ENCODE measurements at regions not wholly inside any gene's neighbourhood (a gene's known extent, or its start where the extent isn't known, plus 50 kb on each side); places are given as distances from the start of the nearest gene placed in this dataset.

DNA sequence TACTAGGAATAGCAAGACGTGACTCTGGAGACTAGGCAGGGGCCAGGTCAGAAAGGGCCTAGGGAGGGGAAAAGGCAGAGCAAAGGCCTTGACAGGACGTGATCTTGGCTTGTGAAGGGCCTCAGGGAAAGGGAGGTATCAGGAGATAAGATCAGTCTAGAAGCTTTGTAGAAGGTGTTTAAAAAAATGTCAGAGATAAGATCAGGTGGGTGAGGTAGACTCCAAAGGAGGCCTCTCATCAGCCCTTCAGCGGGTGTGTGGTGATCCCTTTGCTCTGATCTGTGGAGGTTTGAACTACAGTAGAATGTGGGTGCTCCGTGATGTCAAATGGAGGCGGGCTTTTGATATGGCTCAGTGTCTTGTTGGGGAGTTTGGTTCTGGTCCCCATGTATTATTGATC is 78.8 kb upstream of the PRPS1 start:
- Histone ChIP-seq H3K36me3 (no peaks in the 10 kb centered on the region), H3K4me3 (no peak overlapping the region), H3K9me3 (replicated peaks in 1 of 11) (no peaks in the 10 kb centered on the region), H3K4me2 (no peak overlapping the region), H3K27ac (no peak overlapping the region), H3K9ac (no peak overlapping the region), H4K20me1 (peaks cover 0 to 9% (median 0%) of the 10 kb centered on the region in 11 experiments; a peak in 2 of 22 replicates), H3K27me3 (peaks cover 88 to 100% (median 97%) of the 10 kb centered on the region in 11 experiments), H3K4me1 (peaks cover 0 to 10% (median 5%) of the 10 kb centered on the region in 10 experiments; a peak in 3 of 20 replicates)
- TF ChIP-seq Cebpa-rat (IDR thresholded peaks at IDR 0.05) = no peak

DNA sequence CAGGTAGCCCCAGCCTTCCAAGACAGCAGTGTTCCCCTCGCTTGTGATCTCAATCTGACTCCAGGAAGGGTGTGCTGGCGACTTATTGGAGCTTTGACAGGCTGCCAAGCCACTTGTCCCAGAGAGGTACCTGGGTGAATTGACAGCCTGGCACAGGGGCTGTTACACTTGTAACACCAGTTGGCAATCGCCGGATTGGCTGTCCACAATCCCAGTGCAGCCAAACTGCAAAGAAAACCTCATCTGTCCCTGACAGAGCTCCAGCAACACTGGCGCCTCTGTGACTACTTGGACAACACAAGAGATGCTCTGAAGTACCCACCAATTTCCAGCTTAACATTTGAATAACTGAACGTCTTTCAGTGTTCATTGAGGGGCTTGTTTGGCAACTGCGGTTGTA is 76.8 kb upstream of the PRPS1 start:
- Histone ChIP-seq H3K36me3 (no peaks in the 10 kb centered on the region), H3K27me3 (peaks cover 97 to 100% (median 100%) of the 10 kb centered on the region in 11 experiments), H3K27ac (no peak overlapping the region), H4K20me1 (peaks cover 0 to 9% (median 0%) of the 10 kb centered on the region in 11 experiments; a peak in 3 of 22 replicates), H3K4me2 (no peak overlapping the region), H3K9ac (no peak overlapping the region), H3K4me3 (no peak overlapping the region), H3K4me1 (0 out of 20 replicates have a peak, but pooled peaks cover 0 to under 1% (median 0%) of the 10 kb centered on the region in 10 experiments), H3K9me3 (replicated peaks in 1 of 11) (no peaks in the 10 kb centered on the region)
- TF ChIP-seq Cebpa-rat (IDR thresholded peaks at IDR 0.05) = no peak

DNA sequence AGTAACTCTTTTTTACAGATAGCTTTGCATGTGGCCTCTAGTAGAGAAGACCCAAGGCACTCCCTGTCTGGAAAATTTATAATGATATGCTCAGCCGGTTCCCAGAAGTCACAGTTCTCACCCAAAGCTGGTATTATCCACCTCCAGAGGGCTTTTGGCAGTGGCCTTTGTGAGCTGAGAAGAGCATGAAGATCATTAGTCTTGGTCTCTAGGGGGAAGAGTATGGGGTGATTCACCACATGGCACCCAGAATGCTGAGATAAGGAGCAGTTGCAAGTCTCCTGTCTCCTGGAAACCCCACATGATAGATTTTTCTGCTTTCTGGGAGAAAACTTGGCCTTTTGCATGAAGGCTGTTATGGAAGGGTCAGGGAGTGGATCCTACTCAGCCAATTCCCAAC is 75.4 kb upstream of the PRPS1 start:
- H3K4me3 ChIP-seq = no peak overlapping the region
- H3K27me3 ChIP-seq = peaks cover 85 to 98% (median 97%) of the 10 kb centered on the region in 11 experiments
- H4K20me1 ChIP-seq = peaks cover 0 to 9% (median 0%) of the 10 kb centered on the region in 11 experiments; a peak in 2 of 22 replicates
- no peaks in the 10 kb centered on the region for H3K4me1 ChIP-seq
- no peak overlapping the region for H3K27ac ChIP-seq
- H3K9me3 ChIP-seq (replicated peaks in 1 of 11) = no peaks in the 10 kb centered on the region
- H3K9ac ChIP-seq = no peak overlapping the region
- no peak overlapping the region for H3K4me2 ChIP-seq
- TF ChIP-seq Cebpa-rat (IDR thresholded peaks at IDR 0.05) = no peak
- no peaks in the 10 kb centered on the region for H3K36me3 ChIP-seq

DNA sequence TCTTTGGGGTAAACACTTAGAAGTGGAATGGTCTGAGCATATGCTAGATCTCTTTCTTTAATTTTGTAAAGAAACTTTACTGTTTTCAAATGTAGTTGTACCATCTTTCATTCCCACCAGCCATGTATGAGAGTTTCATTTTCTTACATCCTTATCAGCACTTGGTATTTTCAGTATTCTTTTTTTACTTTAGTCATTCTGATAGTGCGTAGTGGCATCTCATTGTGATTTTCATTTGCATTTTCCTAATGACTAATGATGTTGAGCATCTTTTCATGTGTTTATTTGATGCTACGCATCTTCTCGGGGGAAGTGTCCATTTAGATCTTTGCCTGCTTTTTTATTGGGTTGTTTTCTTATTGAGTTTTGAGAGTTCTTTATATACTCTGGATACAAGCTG is 71.3 kb upstream of the PRPS1 start:
- H3K36me3 ChIP-seq = no peaks in the 10 kb centered on the region
- H3K27ac ChIP-seq = no peak overlapping the region
- no peak overlapping the region for H3K4me3 ChIP-seq
- no peaks in the 10 kb centered on the region for H3K4me1 ChIP-seq
- no peaks in the 10 kb centered on the region for H3K9me3 ChIP-seq (replicated peaks in 1 of 11)
- no peak overlapping the region for H3K4me2 ChIP-seq
- H4K20me1 ChIP-seq = peaks cover 0 to 5% (median 0%) of the 10 kb centered on the region in 11 experiments; a peak in 2 of 22 replicates
- TF ChIP-seq Cebpa-rat (IDR thresholded peaks at IDR 0.05) = no peak
- H3K9ac ChIP-seq = no peak overlapping the region
- peaks cover 78 to 98% (median 95%) of the 10 kb centered on the region in 11 experiments for H3K27me3 ChIP-seq

DNA sequence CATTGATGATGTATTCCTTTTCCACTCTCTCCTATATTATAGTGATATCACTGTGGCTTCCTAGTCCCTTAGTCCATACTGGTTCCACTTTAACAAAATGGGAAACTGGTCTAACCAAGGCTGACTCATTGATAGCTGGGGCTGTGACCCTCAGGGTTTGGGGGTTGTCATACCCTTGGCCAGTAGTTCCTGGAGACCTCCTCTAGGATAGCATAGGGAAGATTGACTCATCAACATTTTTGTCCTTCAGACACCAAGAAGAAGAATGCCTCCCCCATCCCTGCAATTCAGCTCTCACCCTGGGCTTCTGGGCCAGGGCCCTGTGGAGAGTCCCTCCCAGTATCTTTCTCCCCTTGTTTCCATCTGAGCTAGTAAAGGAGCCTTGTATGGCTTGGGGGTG is 68.8 kb upstream of the PRPS1 start:
- peaks cover 78 to 98% (median 95%) of the 10 kb centered on the region in 11 experiments for H3K27me3 ChIP-seq
- H3K9me3 ChIP-seq (replicated peaks in 1 of 11) = no peaks in the 10 kb centered on the region
- no peaks in the 10 kb centered on the region for H3K36me3 ChIP-seq
- no peak overlapping the region for H3K27ac ChIP-seq
- H3K9ac ChIP-seq = no peak overlapping the region
- no peaks in the 10 kb centered on the region for H3K4me1 ChIP-seq
- peaks cover 0 to 5% (median 0%) of the 10 kb centered on the region in 11 experiments; a peak in 1 of 22 replicates for H4K20me1 ChIP-seq
- no peak overlapping the region for H3K4me2 ChIP-seq
- TF ChIP-seq Cebpa-rat (IDR thresholded peaks at IDR 0.05) = no peak
- H3K4me3 ChIP-seq = no peak overlapping the region

DNA sequence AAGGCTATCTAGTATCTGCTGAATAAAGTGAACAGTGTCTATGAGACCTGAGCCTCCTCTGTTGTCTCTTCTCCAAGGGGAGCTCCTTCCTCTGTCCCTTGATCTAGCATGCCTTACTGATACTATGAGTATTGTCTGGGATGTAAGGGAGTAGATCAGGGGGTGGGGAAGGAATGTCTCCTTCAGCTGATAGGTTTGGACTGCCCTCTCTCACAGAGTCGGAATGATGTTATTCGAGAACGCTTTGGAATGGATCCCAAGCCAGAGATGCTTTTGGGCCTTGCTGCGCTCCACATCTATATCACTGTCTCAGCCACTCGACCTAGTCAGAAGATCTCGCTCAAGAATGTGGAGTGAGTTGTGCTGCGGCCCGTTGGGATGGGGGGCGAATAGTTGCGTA is 68.3 kb upstream of the PRPS1 start:
- H4K20me1 ChIP-seq = peaks cover 0 to 5% (median 0%) of the 10 kb centered on the region in 11 experiments; a peak in 1 of 22 replicates
- H3K27ac ChIP-seq = no peak overlapping the region
- H3K4me2 ChIP-seq = no peak overlapping the region
- no peaks in the 10 kb centered on the region for H3K9me3 ChIP-seq (replicated peaks in 1 of 11)
- no peak for TF ChIP-seq Cebpa-rat (IDR thresholded peaks at IDR 0.05)
- H3K27me3 ChIP-seq = peaks cover 78 to 98% (median 95%) of the 10 kb centered on the region in 11 experiments
- no peak overlapping the region for H3K9ac ChIP-seq
- H3K4me3 ChIP-seq = no peak overlapping the region
- H3K36me3 ChIP-seq = no peaks in the 10 kb centered on the region
- H3K4me1 ChIP-seq = no peaks in the 10 kb centered on the region

DNA sequence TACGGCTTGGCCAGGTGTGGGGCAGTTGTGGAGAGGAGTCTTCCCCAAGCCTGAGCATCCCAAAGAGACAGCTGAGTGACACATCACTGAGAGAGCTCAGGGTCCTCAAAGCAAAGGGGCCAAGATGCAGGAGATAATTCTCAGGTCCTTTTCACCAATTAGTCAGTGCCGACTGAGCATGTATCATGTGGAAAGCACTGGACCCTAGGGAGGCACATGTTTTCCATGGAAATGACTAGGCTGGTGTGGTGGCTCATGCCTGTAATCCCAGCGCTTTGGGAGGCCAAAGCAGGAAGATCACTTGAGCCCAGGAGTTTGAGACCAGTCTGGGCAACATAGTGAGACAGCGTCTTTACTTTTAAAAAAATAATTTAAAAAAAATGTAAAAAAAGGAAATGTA is 67.3 kb upstream of the PRPS1 start:
- Histone ChIP-seq H4K20me1 (0 out of 22 replicates have a peak, but pooled peaks cover 0 to 5% (median 0%) of the 10 kb centered on the region in 11 experiments), H3K27me3 (peaks cover 72 to 98% (median 95%) of the 10 kb centered on the region in 11 experiments), H3K27ac (no peak overlapping the region), H3K4me2 (no peak overlapping the region), H3K4me3 (no peak overlapping the region), H3K4me1 (peaks cover 0 to 4% (median 3%) of the 10 kb centered on the region in 10 experiments; a peak in 9 of 20 replicates), H3K36me3 (no peaks in the 10 kb centered on the region), H3K9me3 (replicated peaks in 1 of 11) (no peaks in the 10 kb centered on the region), H3K9ac (no peak overlapping the region)
- TF ChIP-seq Cebpa-rat (IDR thresholded peaks at IDR 0.05) = no peak

DNA sequence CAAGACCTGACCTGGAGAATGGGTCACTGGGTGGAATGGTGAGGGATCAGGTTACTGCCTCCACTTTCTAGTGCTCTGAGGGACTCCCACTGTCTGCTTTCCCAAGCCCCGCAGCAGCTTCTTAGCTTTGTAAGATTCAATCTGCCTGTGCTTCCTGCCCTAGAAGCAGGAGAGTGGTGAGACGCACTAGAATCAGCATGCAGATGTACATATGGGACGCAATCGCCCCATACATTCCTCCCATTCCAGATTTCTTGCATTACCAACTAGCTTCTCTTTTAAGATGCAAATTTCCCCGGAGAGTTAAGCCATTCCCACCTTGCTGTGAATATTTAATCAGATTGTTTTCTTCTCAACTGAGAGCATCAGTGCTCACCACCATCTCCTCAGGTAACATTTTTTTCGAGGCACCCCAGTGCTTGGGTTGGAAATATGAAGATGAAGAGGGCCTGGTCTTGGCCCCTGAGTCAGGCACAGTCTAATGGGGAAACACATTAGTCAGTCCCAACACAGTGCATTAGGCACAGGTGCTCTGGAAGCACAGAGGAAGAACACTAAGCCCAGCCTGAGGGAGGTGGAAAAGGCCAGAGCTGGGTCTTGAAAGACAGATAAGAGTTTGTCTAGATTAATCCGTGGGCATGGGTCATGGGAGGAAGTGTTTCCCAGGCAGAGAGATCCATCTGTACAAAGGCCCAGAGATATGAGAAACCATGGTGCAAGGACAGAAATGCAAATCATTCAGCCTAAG is 66.7 kb upstream of the PRPS1 start:
- H4K20me1 ChIP-seq = 0 out of 22 replicates have a peak, but pooled peaks cover 0 to 5% (median 0%) of the 10 kb centered on the region in 11 experiments
- H3K36me3 ChIP-seq = no peaks in the 10 kb centered on the region
- H3K9ac ChIP-seq = no peak overlapping the region
- no peak overlapping the region for H3K27ac ChIP-seq
- no peak overlapping the region for H3K4me2 ChIP-seq
- no peak overlapping the region for H3K4me3 ChIP-seq
- peaks cover 68 to 98% (median 94%) of the 10 kb centered on the region in 11 experiments for H3K27me3 ChIP-seq
- H3K9me3 ChIP-seq (replicated peaks in 1 of 11) = no peaks in the 10 kb centered on the region
- TF ChIP-seq Cebpa-rat (IDR thresholded peaks at IDR 0.05) = no peak
- H3K4me1 ChIP-seq = peaks cover 0 to 11% (median 9%) of the 10 kb centered on the region in 10 experiments; a peak in 10 of 20 replicates

DNA sequence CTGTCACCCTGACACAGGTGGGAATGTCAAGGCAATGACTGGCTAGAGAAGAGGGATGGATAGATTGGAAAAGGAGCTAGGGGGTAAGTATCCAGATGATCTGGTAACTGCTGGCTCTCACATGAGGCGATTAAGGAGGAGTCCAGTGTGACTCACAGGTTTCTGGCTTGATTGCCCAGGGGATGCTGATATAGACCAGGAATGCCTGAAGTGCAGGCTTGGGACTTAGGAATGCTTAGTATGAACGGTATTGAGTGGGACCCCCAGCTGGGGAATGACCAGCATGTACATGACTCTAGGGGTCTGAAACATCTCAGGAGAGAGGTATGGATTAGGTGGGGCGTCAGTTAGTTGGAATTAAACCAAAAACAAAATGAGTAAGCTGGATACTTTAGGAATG is 65.8 kb upstream of the PRPS1 start:
- H3K36me3 ChIP-seq = no peaks in the 10 kb centered on the region
- peaks cover 0 to 13% (median 10%) of the 10 kb centered on the region in 10 experiments; a peak in 10 of 20 replicates for H3K4me1 ChIP-seq
- no peak overlapping the region for H3K9ac ChIP-seq
- no peaks in the 10 kb centered on the region for H3K9me3 ChIP-seq (replicated peaks in 1 of 11)
- H3K27me3 ChIP-seq = peaks cover 70 to 98% (median 93%) of the 10 kb centered on the region in 11 experiments
- no peak overlapping the region for H3K4me3 ChIP-seq
- no peak for TF ChIP-seq Cebpa-rat (IDR thresholded peaks at IDR 0.05)
- H3K27ac ChIP-seq = no peak overlapping the region
- H4K20me1 ChIP-seq = 0 out of 22 replicates have a peak, but pooled peaks cover 0 to 5% (median 0%) of the 10 kb centered on the region in 11 experiments
- H3K4me2 ChIP-seq = no peak overlapping the region

All from BLaER1 treated with 17β-estradiol and CSF1 and Interleukin-3, amounts not matched to agents 10 nM and 100 nM (cell line).